Activated CD4-positive, alpha-beta T cell treated with anti-CD3 and anti-CD28 coated beads for 1 hour (primary cell): ENCODE measurements at regions not wholly inside any gene's neighbourhood (a gene's known extent, or its start where the extent isn't known, plus 50 kb on each side); places are given as distances from the start of the nearest gene placed in this dataset.

Experiments
- DNase-seq: peaks from one replicate; pipeline ENCODE4 v3.0.0-alpha.2; 2020

- DNase-seq = no peak
Measured at GRCh38 chr21:43364261-43364510, 62.7 kb downstream of the SIK1 start.

GRCh38 chr21:43363506-43364260, 63.2 kb downstream of the SIK1 start:
- DNase-seq = no peak

DNA sequence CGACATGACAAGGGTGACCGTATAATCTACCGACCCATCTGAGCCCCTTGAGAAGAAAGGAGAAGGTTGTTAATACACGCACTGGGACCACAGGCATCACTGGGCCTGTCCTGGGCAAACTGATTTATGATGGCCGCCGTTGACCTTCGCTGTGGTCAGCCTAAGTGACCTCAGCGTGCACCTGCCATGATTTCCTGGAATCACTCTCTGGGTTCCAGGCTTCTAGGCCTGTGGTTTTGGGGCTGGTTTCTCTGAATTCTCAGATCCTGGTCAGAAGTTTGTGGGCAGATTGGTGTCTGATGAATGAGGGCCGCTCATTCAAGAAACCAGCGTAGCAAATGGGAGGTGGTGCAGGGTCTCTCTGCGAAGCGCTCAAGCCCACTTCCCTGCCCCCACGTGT, 64.0 kb downstream of the SIK1 start:
- DNase-seq = no peak

DNA sequence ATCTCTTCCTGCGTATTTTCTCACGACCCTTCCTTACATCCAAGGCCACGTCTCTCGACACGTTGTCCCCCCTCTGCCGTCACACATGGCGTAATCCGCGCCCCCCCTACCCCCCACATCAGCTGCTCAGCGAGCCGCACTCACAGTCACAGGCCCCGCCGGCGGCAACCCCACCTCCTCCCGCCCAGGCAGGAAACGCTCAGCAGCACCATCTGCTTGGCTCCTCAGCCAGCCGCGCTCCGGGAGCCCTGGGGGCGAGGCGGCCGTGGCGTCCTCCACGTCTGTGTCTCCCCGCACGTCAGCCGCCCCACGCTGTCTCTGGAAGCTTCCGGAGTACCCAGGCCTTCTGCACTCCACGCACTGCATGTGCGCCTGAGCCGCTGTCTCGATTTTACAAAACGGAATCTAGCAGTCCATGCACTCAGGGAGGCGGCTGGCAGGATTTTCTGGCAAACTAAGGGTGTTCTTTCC, 64.6 kb downstream of the SIK1 start:
- DNase-seq = peak; percentile 75

DNA sequence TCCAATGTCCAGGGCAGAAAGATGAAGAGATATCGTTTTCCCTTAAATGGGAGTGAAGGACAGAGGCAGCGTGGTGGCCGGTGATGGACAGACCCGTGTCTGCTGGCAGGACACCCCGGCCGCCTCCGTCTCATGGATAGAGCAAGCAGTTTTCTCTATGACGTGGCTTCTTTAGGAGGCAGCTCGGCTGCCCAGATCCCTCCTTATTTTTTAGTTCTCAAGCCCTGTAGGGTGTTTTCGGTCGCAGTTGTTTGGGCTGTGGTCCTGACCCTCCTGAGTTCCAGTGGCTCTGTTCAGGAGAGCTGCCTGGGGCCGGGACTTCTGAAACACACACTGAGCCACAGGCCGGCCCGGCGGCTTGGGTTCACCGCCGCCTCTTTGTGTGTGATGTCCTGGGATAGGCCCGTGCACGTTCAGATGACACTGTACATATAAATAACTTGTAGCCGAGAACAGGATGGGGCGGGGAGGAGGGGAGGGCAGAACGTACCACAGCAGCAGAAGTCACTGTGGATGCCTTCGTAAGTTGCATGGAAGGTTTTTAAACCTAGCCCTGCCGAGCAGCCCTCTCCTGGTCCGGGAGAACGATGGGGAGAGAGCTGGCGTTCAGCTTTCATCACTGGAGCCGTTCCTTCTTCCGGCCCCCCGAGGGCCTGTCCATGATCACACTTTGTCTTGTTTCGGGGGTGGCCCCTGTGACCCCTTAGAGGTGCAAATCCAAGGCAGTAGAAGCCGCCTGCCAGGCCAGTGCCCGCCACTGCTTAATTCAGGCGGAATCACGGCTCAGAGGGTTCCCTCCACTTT, 65.2 kb downstream of the SIK1 start:
- DNase-seq = peak; percentile 24

DNA sequence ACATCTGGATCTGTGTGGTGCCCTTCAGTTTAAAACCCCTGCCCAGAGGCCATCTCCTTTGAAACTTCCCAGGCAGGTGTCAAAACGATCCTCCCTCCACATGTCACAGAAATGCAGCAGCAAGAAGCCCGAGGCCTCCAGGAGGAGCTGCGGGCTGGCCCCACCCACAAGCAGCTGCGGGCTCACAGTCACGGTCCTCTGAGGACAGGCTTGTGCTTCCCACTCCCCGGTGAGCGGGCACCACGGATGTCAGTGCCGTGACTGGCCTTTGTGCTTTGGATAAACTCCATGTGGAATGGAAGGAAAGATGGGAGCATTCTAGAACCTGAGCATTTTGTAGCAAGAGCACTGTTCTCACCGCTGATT, 65.8 kb downstream of the SIK1 start:
- DNase-seq = no peak

GRCh38 chr21:43360441-43361126, 66.3 kb downstream of the SIK1 start:
- DNase-seq = no peak

- no peak for DNase-seq
Measured at GRCh38 chr21:43358940-43359822, 67.8 kb downstream of the SIK1 start.

DNA sequence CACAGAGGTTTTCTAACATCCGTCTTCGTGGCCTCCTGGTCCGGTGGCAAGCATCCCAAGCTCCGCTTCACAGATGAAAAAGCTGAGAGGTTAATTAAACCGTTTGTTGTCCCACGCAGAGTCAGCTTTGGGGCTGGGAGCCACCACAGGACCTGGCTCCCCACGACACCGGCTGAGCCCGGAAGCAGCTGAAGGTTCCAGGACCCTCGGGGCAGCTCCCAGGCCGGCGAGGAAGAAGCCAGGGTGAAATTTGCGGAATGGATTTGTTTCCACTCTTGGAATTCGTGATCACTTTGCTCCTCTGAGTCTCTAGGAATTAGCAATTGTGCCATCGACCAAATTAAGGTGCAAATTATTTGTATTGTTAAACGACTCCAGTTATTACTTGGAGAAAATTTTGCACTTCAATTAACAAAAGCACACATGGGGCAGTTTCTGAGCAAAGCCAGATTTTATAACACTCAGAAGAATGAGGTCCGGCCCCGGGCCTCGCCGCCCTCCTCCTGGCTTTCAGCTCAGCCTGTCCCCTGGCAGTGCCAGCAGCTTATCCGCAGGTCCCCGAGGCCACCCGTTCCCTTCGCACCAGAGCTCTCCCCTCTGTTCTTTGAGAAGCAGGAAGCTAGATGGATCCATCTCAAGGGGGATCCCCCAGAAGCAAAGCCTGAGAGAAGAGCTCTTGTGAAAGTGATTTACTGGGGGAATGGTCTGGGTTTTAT, 69.1 kb downstream of the SIK1 start:
- DNase-seq = no peak

DNA sequence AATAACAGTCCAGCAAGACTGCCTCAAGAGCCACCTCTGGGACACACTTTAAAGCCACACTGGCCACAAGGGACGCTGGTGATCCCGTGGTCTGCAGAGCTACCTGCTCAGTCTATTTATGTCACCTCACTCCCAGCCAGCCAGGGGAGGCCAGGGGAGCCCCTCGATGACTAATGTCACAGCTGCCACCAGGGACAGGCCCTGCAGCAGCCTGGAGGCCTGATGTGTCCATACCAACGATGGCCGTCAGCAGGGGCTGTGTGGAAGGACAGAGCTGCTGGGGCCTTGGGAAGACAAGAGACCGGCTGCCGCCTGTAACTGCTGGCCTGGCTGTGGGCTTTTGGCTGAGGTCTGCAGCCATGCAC, 71.0 kb downstream of the SIK1 start:
- DNase-seq = no peak

GRCh38 chr21:43355266-43355924, 71.5 kb downstream of the SIK1 start:
- DNase-seq = no peak

DNA sequence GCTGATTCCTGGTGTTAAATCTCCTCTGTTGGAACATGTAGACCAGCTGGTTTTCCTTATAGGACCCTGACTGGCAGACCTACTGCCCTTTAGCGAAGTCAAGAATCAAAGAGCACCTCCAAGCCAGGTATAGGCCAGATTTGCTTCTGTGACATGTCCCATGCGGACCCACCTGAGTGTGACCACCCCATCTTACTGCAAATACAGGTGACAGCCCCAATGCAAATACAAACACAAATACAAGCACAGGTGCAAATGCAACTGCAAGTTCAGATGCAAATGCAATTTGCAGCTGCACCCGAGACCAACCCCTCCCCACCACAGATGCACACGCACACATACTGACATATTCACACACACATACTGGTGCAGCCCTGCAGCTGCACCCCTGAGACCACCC, 72.3 kb downstream of the SIK1 start:
- no peak for DNase-seq

DNA sequence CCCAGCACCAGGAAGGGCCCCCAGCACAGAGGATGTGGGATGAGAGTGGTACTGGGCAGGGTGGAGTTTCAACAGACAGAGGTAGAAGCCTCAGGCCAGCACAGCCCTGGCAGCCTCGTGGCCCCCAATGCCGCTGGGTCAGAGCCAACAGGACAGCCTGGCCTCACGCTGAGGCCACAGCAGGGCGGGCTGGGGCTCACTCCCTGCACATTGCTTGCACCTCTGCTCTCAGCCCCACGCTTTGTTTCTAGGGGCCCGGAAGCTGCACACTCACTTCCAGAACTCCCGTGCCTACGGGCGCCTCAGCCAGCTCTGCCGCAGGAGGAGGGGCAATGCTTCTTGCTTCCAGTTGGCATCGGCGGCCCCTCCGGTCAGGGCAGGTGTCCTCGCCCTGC, 72.9 kb downstream of the SIK1 start:
- no peak for DNase-seq

DNA sequence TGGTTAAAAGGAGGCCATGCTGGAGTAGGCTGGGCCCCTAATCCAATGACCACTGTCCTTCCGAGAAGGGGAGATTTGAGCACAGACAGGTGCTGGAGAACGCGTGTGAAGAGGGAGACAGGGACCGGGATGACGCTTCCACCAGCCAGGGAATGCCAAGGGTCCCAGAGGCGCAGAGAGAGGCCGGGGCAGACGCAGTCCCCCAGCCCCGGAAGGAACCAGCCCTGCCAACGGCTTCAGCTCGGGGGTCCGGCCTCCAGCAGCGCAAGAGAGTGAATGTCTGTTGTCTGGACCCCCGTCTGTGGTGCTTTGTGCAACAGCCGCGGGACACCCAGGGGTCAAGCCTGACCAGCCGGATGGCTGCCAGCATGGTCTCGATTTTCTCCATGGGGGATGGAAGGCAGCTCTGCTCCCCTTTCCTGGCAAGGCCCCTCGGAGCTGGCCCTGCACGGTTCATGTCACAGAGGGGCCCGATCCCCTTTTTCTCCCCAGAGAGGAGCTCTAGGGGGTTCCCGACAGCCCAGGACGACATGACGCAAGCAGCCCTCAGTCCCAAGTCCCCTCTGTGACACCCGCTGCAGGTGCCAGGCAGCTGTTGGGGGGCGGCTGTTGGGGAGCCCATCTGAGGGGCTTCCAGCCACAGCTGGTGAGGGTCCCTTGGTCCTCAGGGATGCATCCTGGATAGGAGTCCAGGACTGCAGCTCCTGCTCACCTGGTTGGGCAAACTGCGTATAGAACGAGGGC, 73.5 kb downstream of the SIK1 start:
- DNase-seq = no peak

DNA sequence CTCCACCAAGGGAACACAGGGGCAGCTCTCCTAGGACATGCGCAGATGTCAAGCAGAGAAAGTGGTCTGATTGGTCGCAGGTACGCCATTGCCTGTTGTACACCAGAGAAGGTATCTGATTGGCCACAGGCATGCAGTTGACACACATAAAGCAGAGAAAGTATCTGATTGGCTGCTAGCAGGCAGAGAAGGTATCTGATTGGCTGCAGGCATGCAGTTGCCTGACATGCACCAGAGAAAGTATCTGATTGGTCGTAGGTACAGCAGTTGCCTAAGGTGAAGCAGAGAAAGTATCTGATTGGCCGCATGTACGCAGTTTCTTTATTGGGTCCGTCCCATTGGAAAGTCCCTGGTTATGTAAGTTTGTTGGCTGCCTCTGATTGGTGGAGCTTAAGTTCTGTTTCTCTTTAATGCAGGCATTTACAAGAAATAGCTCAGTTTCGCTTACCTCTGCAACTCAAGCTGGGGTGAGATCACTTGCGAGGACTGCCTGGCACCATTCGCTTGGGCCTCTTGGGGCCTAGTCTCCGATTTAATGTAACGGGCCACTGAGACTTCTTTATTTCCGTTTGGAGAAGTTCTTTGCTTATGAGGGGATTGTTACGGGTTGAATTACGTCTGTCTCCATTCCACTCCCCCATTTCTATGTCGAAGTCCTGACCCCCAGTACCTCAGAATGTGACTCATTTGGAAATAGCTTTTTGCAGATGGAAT, 74.2 kb downstream of the SIK1 start:
- DNase-seq = no peak

DNA sequence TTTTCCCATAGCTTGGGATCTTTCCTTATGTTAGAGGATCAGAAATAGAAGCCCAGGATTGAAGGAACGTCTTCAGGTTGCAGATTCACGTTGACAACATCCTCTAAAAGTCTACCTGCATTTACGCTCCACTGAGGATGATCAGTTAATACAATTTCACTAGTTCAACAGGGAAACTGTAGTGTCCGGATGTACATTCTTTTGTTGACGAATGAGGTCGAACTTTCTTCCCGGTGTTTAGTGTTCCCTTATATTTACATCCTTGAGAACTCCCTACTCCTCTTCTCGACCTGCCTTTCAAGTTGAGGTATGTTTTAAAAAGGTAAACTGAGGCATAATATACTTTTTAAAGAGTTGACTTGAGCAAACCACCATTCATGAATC, 74.8 kb downstream of the SIK1 start:
- no peak for DNase-seq

GRCh38 chr21:43351501-43352153, 75.3 kb downstream of the SIK1 start:
- no peak for DNase-seq

DNA sequence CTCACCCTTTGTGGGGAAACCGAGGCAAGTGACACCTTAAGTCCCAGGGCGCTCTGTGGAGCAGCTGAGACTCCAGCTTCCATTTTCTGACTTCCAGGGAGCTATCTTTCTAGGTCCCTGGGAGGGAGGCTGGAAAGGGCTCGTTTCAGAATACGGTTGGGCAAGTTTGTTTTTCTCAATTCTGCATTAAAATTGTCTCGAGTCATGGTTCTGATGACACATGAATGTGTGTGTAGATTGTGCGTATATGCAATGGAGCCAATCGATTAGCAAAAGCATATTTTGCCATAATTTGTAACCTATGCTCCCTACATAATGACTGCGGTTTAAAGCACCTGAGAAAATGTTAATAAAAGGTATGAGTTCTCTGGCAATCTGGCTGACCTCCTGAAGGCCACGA, 77.3 kb downstream of the SIK1 start:
- no peak for DNase-seq

DNA sequence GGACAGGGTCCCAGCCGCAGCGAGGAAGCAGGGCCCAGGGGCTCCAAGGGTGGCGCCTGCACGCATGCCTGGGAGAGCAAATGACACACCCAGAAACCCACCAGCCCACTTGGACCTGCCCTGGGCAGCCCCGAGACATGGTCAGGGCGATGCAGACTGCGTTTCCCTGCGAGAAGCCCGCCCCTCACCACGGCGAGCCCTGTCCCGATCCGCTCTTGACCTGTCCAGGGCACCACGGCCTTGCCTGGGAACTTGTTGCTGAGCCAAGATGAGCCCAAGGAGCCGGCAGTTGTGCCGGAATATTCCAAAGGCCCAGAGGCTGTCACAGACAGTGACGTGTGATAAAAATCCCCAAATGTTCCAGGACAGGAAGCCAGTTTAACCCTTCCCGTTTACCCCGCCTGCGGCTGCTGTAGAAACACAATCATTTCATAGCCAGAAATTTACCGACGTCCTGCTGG, 78.1 kb downstream of the SIK1 start:
- no peak for DNase-seq
